ENCODE measurements at regions not wholly inside any gene's neighbourhood (a gene's known extent, or its start where the extent isn't known, plus 50 kb on each side); places are given as distances from the start of the nearest gene placed in this dataset.
"Not testable (repeated sequence)": the region's sequence is repeated elsewhere in the genome, so short reads cannot be mapped to it uniquely, and the experiment has no call there.

DNA sequence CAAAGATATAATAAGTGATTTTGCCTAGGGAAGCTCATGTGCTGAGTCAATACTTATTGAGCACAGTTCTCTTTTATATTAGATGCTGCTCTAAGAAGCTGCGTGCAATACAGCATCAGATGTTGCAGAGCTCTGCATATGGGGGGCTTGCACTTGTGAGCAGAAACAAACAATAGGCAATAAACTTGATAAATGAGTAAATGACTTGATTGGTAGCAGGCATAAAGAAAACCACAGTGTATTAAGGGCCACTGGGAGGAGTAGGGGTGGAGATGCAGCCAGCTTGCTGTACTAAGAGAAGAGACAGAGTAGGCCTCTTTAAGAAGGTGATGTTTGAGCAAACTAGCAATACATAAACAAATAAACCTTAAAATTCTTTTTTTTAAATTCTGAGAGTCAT lies 598.5 kb upstream of the ADAMTS5 start:
- peaks cover 10 to 13% of the 10 kb centered on the region in 2 donors for H3K4me1 ChIP-seq (replicated peaks in 1 of 2)
- 31 to 100% (median 69%) methylated on average over 1 of the region's 1 CpG; no CpG with 5 or more reads in 2 of the 10 experiments for WGBS, 10 experiments
- H3K27ac ChIP-seq: no peak overlapping the region
- peak in 7 of 8 experiments; percentile 51 to 95 (median 81) for ATAC-seq (replicated peaks in 6 of 8)
- in situ Hi-C loops (cut with MboI; ENCODE audit: low pct_unique_long_range_greater_than_20kb in 2 of 9, low sequenced_read_pairs in 9 of 9, unreplicated experiment in 9 of 9): loop anchor here in 1 of 9 experiments (10.0 to 25.0 kb wide), 2 partner anchors 701 to 772 kb away; no protein-coding TSS in a partner anchor
- H3K4me3 ChIP-seq: no peak overlapping the region

DNA sequence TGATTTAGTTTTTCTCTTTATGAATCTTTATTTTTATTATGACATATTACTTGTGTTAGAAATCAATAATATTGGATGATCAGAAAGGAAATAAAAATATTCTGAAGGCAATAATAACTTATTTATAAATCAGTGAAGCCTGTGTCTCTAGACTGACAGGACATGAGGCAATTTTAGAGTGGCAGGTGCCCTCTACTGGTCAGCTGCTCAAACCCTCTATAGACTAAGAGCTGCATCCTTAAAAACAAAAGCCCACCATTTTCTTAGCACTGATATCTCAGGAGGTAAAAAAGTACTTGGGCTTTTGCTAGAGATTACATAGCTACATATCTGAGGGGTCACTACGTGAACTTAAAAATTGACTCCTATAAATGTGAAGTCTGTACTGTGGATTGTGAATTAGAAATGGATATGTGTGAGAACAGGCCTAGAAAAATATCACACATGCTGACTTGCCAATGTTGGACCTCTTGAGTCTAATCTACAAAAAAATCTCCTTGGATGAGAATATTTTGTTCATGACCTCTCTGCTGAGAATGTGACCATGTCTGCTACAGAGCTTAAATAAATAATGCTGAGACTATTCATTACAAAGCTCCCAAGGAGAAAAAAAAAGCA lies 597.9 kb upstream of the ADAMTS5 start:
- in situ Hi-C loops (cut with MboI; ENCODE audit: low pct_unique_long_range_greater_than_20kb in 2 of 9, low sequenced_read_pairs in 9 of 9, unreplicated experiment in 9 of 9): loop anchor here in 1 of 9 experiments (10.0 to 25.0 kb wide), 2 partner anchors 700 to 773 kb away; no protein-coding TSS in a partner anchor
- Histone ChIP-seq H3K27ac (no peak overlapping the region), H3K4me1 (replicated peaks in 1 of 2) (peaks cover 10 to 13% of the 10 kb centered on the region in 2 donors), H3K4me3 (no peak overlapping the region)
- WGBS, 10 experiments: 33 to 86% (median 59%) methylated on average over 1 of the region's 1 CpG; no CpG with 5 or more reads in 6 of the 10 experiments
- ATAC-seq (replicated peaks in 6 of 8): peak; percentile 64 to 91 (median 77)

DNA sequence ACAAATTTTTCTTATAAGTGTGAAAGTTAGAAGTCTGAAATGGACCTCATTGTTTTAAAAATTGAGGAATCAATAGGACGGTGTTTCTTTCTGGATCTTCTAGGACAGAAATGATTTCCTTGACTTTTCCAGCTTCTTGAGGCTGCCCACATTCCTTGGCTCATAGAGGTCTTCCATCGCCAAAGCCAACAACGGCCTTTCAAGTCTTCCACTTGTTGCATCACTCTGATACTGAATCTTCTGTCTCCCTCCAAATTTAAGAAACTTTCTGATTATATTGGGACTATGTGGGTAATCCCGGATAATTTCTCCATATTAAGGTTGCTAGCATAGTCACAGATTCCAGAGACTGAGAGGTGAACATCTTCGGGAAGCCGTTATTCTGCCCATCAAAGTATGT lies 595.4 kb upstream of the ADAMTS5 start:
- in situ Hi-C loops (cut with MboI; ENCODE audit: low pct_unique_long_range_greater_than_20kb in 2 of 9, low sequenced_read_pairs in 9 of 9, unreplicated experiment in 9 of 9): loop anchor here in 1 of 9 experiments (10.0 to 25.0 kb wide), 2 partner anchors 698 to 775 kb away; no protein-coding TSS in a partner anchor
- Histone ChIP-seq H3K4me3 (no peak overlapping the region), H3K27ac (no peak overlapping the region), H3K4me1 (replicated peaks in 1 of 2) (peaks cover 10 to 13% of the 10 kb centered on the region in 2 donors)
- WGBS, 10 experiments: 40 to 100% (median 93%) methylated on average over 1 to 6 of the region's 6 CpGs; no CpG with 5 or more reads in 1 of the 10 experiments
- ATAC-seq (replicated peaks in 6 of 8): no peak

DNA sequence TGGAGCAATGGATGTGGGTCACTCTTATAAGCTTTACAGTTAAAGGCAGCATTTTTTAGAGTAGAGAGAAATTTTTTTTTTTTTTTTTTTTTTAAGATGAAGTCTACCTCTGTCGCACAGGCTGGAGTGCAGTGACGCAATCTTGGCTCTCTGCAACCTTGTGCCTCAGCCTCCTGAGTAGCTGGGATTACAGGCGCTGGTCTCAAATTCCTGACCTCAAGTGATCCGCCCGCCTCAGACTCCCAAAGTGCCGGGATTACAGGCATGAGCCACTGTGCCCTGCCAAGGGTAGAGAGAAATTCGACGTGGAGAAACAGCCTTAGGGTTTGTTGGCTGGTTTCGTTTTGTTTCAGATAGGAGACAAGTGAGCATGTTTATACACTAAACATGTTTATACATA lies 594.2 kb upstream of the ADAMTS5 start:
- H3K27ac ChIP-seq: no peak overlapping the region
- in situ Hi-C loops (cut with MboI; ENCODE audit: low pct_unique_long_range_greater_than_20kb in 2 of 9, low sequenced_read_pairs in 9 of 9, unreplicated experiment in 9 of 9): loop anchor here in 1 of 9 experiments (10.0 to 25.0 kb wide), 2 partner anchors 696 to 776 kb away; no protein-coding TSS in a partner anchor
- WGBS, 10 experiments: 50 to 100% (median 93%) methylated on average over 3 to 9 of the region's 9 CpGs; no CpG with 5 or more reads in 1 of the 10 experiments
- peaks cover 10 to 13% of the 10 kb centered on the region in 2 donors for H3K4me1 ChIP-seq (replicated peaks in 1 of 2)
- no peak overlapping the region for H3K4me3 ChIP-seq
- ATAC-seq (replicated peaks in 6 of 8): no peak

DNA sequence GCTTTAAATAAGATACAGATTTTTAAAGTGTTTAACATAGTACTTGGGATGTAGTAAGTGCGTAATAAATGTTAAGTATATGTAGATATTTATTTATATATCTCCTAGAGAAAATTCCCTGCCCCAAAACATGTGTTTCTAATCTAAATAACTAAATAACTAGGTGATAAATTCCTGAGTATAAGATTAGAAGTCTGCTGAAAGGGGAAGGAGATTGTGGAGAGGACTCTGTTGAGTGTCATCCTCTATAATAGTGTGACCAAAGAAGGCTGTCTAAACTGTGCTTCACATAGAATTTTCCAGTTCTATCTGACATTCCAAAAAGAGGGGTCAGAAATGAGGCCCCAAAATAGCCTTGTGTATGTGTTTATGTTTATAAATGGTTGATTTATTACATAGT lies 590.5 kb upstream of the ADAMTS5 start:
- WGBS, 10 experiments: 9 to 100% (median 75%) methylated on average over 1 of the region's 1 CpG; no CpG with 5 or more reads in 2 of the 10 experiments
- H3K27ac ChIP-seq: no peak overlapping the region
- ATAC-seq (replicated peaks in 6 of 8): peak in 3 of 8 experiments; percentile 26 to 97 (median 85)
- H3K4me1 ChIP-seq (replicated peaks in 1 of 2): no peaks in the 10 kb centered on the region
- in situ Hi-C loops (cut with MboI; ENCODE audit: low pct_unique_long_range_greater_than_20kb in 2 of 9, low sequenced_read_pairs in 9 of 9, unreplicated experiment in 9 of 9): loop anchor here in 1 of 9 experiments (25.0 kb wide), 1 partner anchor 780 kb away; no protein-coding TSS in a partner anchor
- no peak overlapping the region for H3K4me3 ChIP-seq

DNA sequence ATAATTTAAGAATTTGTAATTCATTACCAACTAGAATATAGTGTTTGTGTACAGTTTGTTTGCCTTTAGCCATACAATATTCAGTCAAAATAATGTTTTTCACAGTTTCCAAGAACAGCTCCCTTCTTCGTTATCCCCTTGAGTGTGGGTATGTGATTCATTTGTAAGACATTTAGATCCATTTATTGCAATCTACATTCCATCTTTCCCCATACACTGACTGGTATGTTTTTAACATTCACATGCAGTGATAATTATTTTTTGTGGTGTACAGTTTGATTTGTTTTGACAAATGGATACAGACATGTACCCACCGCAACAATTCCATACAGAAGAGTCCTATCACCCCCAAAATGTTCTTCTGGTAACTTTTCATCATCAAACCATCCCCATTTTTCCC lies 589.1 kb upstream of the ADAMTS5 start:
- Histone ChIP-seq H3K27ac (no peak overlapping the region), H3K4me3 (no peak overlapping the region), H3K4me1 (replicated peaks in 1 of 2) (no peaks in the 10 kb centered on the region)
- in situ Hi-C loops (cut with MboI; ENCODE audit: low pct_unique_long_range_greater_than_20kb in 2 of 9, low sequenced_read_pairs in 9 of 9, unreplicated experiment in 9 of 9): loop anchor here in 1 of 9 experiments (25.0 kb wide), 1 partner anchor 781 kb away; no protein-coding TSS in a partner anchor
- whole genome bisulfite sequencing, 10 experiments: 40 to 100% (median 88%) methylated on average over 1 to 2 of the region's 2 CpGs; no CpG with 5 or more reads in 2 of the 10 experiments
- ATAC-seq (replicated peaks in 6 of 8): no peak

DNA sequence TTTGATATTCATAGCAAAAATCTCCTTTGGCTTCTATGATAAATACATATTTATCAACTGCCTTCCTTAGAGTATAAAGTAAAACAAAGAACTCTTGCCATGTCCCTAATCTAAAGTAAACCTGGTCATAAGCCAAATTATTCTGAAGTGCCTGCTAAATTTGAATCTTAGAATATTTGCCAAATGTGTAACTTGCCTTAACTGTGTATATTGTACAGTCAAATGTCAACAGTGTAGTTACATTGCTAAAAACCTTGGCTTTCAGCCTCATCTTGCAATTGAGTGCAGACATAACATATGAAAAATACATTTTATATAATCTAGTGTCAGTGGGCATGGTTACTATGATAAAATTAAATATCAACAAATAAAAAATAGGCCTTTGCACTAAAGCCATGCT lies 583.4 kb upstream of the ADAMTS5 start:
- Histone ChIP-seq H3K27ac (no peak overlapping the region), H3K4me3 (no peak overlapping the region), H3K4me1 (replicated peaks in 1 of 2) (no peaks in the 10 kb centered on the region)
- in situ Hi-C loops (cut with MboI; ENCODE audit: low pct_unique_long_range_greater_than_20kb in 2 of 9, low sequenced_read_pairs in 9 of 9, unreplicated experiment in 9 of 9): loop anchor here in 1 of 9 experiments (25.0 kb wide), 1 partner anchor 787 kb away; no protein-coding TSS in a partner anchor
- no peak for ATAC-seq (replicated peaks in 6 of 8)

DNA sequence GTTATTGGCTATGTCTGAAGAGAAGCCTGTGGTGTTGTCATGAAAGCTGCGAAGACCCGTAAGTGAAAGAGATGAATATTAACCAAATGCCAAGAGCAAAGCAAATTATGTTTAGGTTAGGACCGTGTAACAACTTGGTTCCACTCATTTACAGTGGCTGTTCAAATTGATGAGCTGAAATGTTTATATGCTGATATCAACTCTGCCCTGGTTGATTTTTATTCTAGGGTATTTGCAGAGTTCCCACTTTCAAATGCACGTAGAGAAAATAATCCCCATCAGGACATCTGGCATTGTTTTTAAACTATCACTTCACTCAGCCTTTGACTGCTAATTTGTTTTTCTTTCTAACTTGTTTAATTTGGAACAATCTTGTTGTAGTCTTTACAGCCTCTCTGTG lies 581.6 kb upstream of the ADAMTS5 start:
- in situ Hi-C loops (cut with MboI; ENCODE audit: low pct_unique_long_range_greater_than_20kb in 2 of 9, low sequenced_read_pairs in 9 of 9, unreplicated experiment in 9 of 9): no loop called here
- H3K4me3 ChIP-seq: no peak overlapping the region
- 47 to 94% (median 80%) methylated on average over 2 to 4 of the region's 4 CpGs; no CpG with 5 or more reads in 1 of the 10 experiments for WGBS, 10 experiments
- H3K4me1 ChIP-seq (replicated peaks in 1 of 2): no peaks in the 10 kb centered on the region
- H3K27ac ChIP-seq: no peak overlapping the region
- ATAC-seq (replicated peaks in 6 of 8): no peak

DNA sequence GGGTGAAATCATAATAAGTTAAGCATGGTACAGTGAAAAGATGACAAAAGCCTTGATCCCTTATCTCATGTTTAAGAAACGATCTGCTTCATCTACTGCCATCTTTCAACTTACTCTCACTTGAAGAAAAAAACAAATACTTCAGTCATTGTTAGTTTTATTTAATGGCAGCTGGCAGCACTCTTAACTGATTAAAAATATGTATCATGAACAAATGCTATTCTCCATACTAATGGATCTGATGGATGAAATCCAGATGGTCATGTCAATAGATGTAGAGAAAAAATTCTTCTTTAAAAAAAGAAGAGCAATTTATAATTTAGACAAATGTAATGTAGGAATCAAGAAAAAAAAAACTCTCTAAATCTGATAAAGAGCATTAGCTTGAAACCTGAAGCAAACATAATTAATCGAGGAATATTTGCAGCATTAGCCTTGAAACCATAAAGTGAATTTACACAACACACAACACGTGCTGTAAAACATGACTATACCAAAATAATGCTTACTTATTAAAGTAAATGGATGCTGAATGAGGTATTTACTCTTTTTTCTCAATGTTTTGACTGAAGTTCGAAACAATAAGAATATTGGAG lies 579.0 kb upstream of the ADAMTS5 start:
- Histone ChIP-seq H3K4me1 (replicated peaks in 1 of 2) (no peaks in the 10 kb centered on the region), H3K4me3 (no peak overlapping the region), H3K27ac (no peak overlapping the region)
- in situ Hi-C loops (cut with MboI; ENCODE audit: low pct_unique_long_range_greater_than_20kb in 2 of 9, low sequenced_read_pairs in 9 of 9, unreplicated experiment in 9 of 9): no loop called here
- ATAC-seq (replicated peaks in 6 of 8): no peak
- WGBS, 10 experiments: 59 to 100% (median 86%) methylated on average over 1 to 4 of the region's 4 CpGs

DNA sequence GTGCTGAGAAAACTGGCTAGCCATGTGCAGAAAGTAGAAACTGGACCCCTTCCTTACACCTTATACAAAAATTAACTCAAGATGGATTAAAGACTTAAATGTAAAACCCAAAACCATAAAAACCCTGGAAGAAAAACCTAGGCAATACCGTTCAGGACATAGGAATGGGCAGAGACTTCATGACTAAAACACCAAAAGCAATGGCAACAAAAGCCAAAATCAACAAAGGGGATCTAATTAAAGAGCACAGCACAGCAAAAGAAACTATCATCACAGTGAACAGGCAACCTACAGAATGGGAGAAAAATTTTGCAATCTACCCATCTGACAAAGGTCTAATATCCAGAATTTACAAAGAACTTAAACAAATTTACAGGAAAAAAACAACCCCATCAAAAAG lies 575.2 kb upstream of the ADAMTS5 start:
- WGBS, 10 experiments: 10 to 100% (median 50%) methylated on average over 1 of the region's 1 CpG; no CpG with 5 or more reads in 3 of the 10 experiments
- H3K4me1 ChIP-seq (replicated peaks in 1 of 2); ATAC-seq (replicated peaks in 6 of 8); H3K27ac ChIP-seq; in situ Hi-C loops (cut with MboI; ENCODE audit: low pct_unique_long_range_greater_than_20kb in 2 of 9, low sequenced_read_pairs in 9 of 9, unreplicated experiment in 9 of 9); H3K4me3 ChIP-seq: not testable (repeated sequence)

DNA sequence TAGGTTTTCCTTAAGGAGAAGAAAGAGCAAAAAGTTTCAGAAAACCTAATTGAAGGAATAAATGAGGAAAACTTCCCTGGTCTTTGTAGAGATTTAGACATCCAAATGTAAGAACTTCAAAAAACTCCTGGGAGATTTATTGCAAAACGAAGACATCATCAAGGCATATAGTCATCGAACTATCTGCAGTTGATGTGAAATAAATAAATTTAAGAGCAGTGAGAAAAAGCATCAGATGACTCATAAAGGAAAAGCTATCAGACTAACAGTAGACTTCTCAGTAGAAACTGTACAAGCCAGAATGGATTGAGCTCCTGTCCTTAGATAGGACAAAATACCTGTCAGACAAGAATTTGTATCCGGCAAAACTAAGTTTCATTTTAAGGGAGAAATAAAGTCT lies 569.4 kb upstream of the ADAMTS5 start:
- H3K4me3 ChIP-seq: no peak overlapping the region
- no peak for ATAC-seq (replicated peaks in 6 of 8)
- in situ Hi-C loops (cut with MboI; ENCODE audit: low pct_unique_long_range_greater_than_20kb in 2 of 9, low sequenced_read_pairs in 9 of 9, unreplicated experiment in 9 of 9): no loop called here
- no peak overlapping the region for H3K27ac ChIP-seq
- 83 to 100% (median 93%) methylated on average over 2 to 3 of the region's 3 CpGs for WGBS, 10 experiments
- H3K4me1 ChIP-seq (replicated peaks in 1 of 2): peaks cover 0 to 2% of the 10 kb centered on the region in 2 donors

DNA sequence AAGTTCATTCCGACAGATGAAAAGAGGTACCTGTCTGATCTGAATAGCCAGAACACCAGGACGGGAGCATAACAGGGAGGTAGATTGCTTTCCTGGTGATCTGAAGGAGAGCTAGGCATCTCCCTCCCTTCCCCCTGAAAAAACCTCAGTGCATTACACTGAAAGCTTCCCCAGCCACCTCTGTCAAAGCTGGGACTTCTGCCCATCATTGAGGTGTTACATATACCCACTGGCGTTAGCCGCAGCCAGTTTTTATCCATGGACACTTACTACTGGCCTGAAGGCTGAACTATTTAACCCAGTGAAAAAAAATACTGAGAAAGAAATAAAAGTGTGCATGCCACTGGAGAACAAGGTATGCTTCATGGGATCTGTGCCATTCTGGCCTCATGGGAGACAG lies 568.3 kb upstream of the ADAMTS5 start:
- ATAC-seq (replicated peaks in 6 of 8): no peak

DNA sequence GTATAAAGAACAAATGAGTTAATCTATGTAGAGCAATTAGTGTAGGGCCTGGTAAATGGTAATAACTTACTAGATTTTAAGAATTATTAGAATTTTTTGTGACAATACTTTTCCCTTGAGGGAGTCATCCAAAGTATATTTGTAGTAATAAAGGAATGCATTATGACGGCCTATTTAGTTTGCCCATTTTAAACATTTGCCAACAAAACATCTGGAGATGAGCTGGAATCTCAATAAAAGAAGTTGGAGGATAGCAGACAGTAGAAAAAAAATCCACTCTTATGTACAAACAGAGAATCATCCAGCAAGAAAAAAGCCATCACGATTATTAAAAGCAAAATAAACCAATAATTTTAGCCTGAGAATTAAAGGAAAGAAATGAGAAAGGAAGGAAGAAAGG lies 567.3 kb upstream of the ADAMTS5 start:
- in situ Hi-C loops (cut with MboI; ENCODE audit: low pct_unique_long_range_greater_than_20kb in 2 of 9, low sequenced_read_pairs in 9 of 9, unreplicated experiment in 9 of 9): no loop called here
- H3K27ac ChIP-seq: no peak overlapping the region
- H3K4me1 ChIP-seq (replicated peaks in 1 of 2): peaks cover 0 to 2% of the 10 kb centered on the region in 2 donors
- WGBS, 10 experiments: 29 to 100% (median 74%) methylated on average over 1 to 2 of the region's 2 CpGs
- no peak for ATAC-seq (replicated peaks in 6 of 8)
- H3K4me3 ChIP-seq: no peak overlapping the region

More for the DNA sequence above, 568.3 kb upstream of the ADAMTS5 start:
- H3K4me1 ChIP-seq (replicated peaks in 1 of 2): peaks cover 0 to 2% of the 10 kb centered on the region in 2 donors
- H3K4me3 ChIP-seq: no peak overlapping the region
- in situ Hi-C loops (cut with MboI; ENCODE audit: low pct_unique_long_range_greater_than_20kb in 2 of 9, low sequenced_read_pairs in 9 of 9, unreplicated experiment in 9 of 9): no loop called here
- 38 to 100% (median 90%) methylated on average over 1 to 4 of the region's 4 CpGs; no CpG with 5 or more reads in 2 of the 10 experiments for WGBS, 10 experiments
- no peak overlapping the region for H3K27ac ChIP-seq

Data from motor neuron (in vitro differentiated cells).